ENCODE measurements at regions not wholly inside any gene's neighbourhood (a gene's known extent, or its start where the extent isn't known, plus 50 kb on each side); places are given as distances from the start of the nearest gene placed in this dataset.
"Not testable (repeated sequence)": the region's sequence is repeated elsewhere in the genome, so short reads cannot be mapped to it uniquely, and the experiment has no call there.

- DNase-seq = no peak
Measured at GRCh38 chr6:112946051-112946450, 598.9 kb downstream of the RFPL4B start.

- DNase-seq = no peak
Measured at GRCh38 chr6:112947507-112947906, 600.4 kb downstream of the RFPL4B start.

GRCh38 chr6:112951829-112952228 lies 604.7 kb downstream of the RFPL4B start:
- DNase-seq = no peak

- not testable (repeated sequence) for DNase-seq
Measured at GRCh38 chr6:112955743-112956142, 608.6 kb downstream of the RFPL4B start.

- DNase-seq = peak; percentile 24
Measured at GRCh38 chr6:112956696-112957535, 609.8 kb downstream of the RFPL4B start.

- DNase-seq = no peak
Measured at GRCh38 chr6:112957536-112957916, 610.4 kb downstream of the RFPL4B start.

- DNase-seq = not testable (repeated sequence)
Measured at GRCh38 chr6:112960130-112960529, 613.0 kb downstream of the RFPL4B start.

GRCh38 chr6:112967974-112968373 lies 620.8 kb downstream of the RFPL4B start:
- no peak for DNase-seq

GRCh38 chr6:112971651-112972050 lies 624.5 kb downstream of the RFPL4B start:
- DNase-seq = no peak

GRCh38 chr6:112974931-112975330 lies 627.8 kb downstream of the RFPL4B start:
- DNase-seq = not testable (repeated sequence)

- DNase-seq = not testable (repeated sequence)
Measured at GRCh38 chr6:112976579-112976978, 629.4 kb downstream of the RFPL4B start.

- no peak for DNase-seq
Measured at GRCh38 chr6:112979830-112980229, 632.7 kb downstream of the RFPL4B start.

- DNase-seq = no peak
Measured at GRCh38 chr6:112980676-112981075, 633.5 kb downstream of the RFPL4B start.

- no peak for DNase-seq
Measured at GRCh38 chr6:112983713-112984261, 636.7 kb downstream of the RFPL4B start.

- DNase-seq = no peak
Measured at GRCh38 chr6:112984899-112985298, 637.8 kb downstream of the RFPL4B start.

GRCh38 chr6:112986321-112986720 lies 639.2 kb downstream of the RFPL4B start:
- no peak for DNase-seq

GRCh38 chr6:112988748-112989147 lies 641.6 kb downstream of the RFPL4B start:
- DNase-seq = no peak

GRCh38 chr6:112990971-112991370 lies 643.8 kb downstream of the RFPL4B start:
- DNase-seq = no peak

- DNase-seq = no peak
Measured at GRCh38 chr6:112991912-112992311, 644.8 kb downstream of the RFPL4B start.

GRCh38 chr6:112997421-112998085 lies 650.4 kb downstream of the RFPL4B start:
- DNase-seq = no peak

GRCh38 chr6:113004054-113004453 lies 656.9 kb downstream of the RFPL4B start:
- no peak for DNase-seq

GRCh38 chr6:113004470-113005270 lies 657.5 kb downstream of the RFPL4B start:
- DNase-seq = no peak

GRCh38 chr6:113006494-113006893 lies 659.4 kb downstream of the RFPL4B start:
- no peak for DNase-seq

All from MV-4-11 (cell line).